NOMO-1 treated with DMSO at 0.1 percent for 48 hours (cell line): ENCODE measurements at regions not wholly inside any gene's neighbourhood (a gene's known extent, or its start where the extent isn't known, plus 50 kb on each side); places are given as distances from the start of the nearest gene placed in this dataset.

Experiments
- DNase-seq: peaks from one replicate; lab custom pipeline; 2025; ENCODE audit not compliant: unreplicated experiment; lab: John Stamatoyannopoulos, UW

DNA sequence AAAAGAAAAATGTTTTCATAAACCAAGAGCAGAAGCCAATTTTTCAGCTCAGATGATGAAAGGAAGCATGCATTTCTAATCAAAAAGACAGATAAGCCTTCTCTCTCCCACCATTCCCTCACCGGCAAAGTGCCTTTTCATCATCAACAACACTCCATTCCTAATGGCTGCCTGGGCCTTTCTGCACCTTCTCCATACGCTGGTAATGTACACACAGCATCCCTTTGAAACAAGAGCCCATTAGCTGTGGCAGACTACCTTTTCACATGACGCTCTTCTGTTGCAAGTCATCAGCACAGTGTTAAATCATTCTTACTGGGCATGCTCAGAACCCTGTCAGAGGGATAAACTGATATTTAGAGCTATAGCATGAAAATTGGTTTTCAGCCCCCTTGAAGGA, 408.9 kb downstream of the MEIS1 start:
- DNase-seq: no peak

DNA sequence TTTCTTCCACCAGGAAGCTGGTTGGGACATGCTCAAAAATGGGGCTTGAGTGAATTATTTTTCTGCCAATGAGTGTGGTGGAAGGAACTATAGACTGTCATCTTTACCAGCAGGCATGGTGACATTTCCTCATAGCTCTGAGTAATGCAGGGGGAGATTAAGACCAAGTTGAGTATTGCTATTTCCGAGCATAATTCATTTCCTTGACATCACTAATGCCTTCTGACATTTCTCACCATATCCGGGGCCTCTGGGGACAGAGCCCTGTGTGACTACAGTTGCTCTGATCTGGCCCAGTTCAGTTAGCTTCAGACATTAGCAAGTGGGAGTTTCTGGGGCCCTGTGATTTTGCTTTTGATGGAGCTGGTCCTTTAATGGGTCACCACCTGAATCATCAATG, 410.4 kb downstream of the MEIS1 start:
- DNase-seq: no peak

DNA sequence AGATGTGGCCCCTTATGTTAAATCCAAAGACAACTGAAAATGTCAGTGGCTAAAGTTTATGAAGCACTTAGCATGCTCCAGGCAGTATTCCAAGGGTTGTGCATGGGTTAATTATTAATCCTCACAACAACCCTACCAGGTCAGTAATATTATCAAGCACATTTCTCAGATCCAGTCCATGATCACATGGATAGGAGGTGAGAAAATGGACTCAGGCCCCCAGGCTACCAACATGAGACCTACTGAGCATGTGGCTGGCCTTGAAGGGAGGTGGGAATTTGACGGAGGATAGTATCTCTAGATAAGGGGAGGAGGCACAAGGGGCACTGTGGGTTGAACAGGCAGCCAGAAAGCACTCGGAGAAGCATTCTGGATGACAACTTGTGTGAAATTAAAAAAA, 412.0 kb downstream of the MEIS1 start:
- DNase-seq: no peak

DNA sequence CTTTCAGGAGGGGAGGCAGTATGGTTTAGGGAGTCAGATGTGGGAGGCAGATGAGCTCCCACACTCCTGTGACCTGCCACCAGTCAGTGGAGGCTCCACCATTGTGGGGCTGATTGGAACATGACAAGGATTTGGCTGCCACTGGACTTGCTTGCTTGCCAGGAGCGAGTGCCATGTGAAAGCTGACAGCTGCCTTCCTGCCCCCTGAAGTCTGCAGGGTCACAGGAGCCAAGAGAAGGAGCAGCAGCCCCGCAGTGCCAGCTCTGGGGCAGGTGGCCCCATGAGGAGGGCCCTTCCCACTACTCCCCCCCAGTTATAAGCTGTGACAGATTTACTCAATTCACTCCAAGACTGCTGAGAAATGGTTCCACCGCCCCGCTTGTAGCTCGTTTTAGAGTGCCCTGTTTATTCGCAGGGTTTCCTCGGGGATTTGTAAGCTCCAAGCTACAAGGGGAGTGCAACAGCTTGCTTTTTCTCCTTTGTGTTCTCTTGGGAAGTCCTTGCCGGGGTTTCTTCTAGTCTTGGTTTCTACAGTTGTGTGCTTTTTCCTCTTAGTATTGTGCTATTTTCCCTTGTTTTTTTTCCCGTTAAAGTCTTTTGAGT, 414.3 kb downstream of the MEIS1 start:
- DNase-seq: no peak

DNA sequence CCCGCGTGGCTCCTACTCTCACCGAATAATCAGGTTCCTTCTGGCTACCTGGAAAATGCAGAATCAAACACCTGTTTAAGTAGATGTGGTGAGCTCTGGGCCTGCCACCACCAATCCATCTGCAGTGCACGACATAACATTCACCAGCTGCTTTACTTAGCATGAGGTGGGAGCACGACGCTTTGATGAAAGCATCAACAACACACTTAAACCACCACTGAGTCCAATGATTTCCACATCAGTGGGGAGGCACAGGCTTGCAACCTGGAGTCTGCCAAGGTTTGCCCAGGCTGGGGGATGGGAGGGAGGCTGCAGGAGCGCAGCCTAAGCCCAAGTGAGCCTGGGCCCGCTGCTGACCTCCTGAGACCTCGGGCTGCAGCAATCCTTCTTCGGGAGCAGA, 415.5 kb downstream of the MEIS1 start:
- no peak for DNase-seq

DNA sequence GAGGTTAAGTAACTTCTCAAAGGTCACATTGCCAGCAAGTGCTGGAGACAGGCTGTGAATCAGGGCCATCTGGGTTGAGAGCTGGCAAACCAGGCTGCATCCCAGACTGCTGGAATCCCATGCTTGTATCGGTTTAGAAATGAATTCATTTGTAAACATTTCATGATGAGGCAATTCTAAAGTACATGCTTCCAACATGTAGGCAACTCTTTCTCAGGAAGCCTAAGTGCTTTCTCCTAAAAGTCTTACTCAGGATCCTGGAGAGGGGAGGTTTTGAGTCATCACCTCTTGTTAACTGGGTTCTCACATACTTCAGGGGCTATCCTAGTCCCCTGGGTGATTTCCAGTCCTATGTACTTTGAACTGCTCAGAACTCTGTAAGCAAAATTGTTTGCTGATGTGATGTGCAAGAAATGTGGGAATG, 416.5 kb downstream of the MEIS1 start:
- no peak for DNase-seq

DNA sequence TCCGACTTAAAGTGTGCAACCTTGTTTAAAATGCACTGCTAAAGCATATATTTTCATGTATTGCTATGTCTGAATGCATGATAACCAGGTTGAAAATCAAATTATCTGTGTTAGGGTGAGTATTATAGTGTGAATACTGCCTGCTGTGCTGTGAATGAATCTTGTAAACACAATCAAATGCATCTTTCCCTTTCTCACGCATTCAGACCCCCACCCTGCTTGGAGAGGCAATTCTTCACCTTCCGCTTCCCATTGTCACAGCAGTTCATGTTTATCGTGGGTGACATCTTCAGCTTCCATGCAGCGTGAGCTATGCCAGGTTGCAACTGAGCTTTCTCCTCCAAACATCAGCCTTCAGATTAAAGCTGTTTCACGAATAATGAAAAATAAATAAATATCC, 418.0 kb downstream of the MEIS1 start:
- no peak for DNase-seq

- no peak for DNase-seq
Observed at GRCh38 chr2:66853585-66853984, 418.7 kb downstream of the MEIS1 start.

GRCh38 chr2:66854298-66854697, 419.4 kb downstream of the MEIS1 start:
- no peak for DNase-seq

GRCh38 chr2:66862885-66863650, 428.1 kb downstream of the MEIS1 start:
- DNase-seq: no peak

- DNase-seq: no peak
Observed at GRCh38 chr2:66865161-66865560, 430.2 kb downstream of the MEIS1 start.

- no peak for DNase-seq
Observed at GRCh38 chr2:66866331-66867062, 431.6 kb downstream of the MEIS1 start.

DNA sequence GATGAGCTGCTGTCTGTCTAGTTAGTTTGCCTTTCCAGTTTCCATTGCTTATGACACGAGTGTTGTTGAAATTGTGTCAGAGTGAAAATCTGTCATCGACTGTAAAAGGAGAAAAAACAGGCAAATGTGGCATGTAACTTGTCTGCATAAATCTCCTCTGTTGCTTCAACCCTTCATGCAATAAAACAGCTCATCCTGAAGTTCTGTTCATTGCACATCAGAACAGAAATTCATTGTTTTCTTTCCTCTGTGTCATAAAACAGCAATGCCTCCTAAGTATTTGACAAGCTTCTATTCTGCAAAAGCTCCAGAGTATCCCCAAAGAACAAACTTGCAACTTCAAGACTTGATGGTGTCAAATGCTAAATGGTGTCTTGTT, 432.1 kb downstream of the MEIS1 start:
- no peak for DNase-seq

- peak; percentile 38 for DNase-seq
Observed at GRCh38 chr2:66869076-66869475, 434.2 kb downstream of the MEIS1 start.

DNA sequence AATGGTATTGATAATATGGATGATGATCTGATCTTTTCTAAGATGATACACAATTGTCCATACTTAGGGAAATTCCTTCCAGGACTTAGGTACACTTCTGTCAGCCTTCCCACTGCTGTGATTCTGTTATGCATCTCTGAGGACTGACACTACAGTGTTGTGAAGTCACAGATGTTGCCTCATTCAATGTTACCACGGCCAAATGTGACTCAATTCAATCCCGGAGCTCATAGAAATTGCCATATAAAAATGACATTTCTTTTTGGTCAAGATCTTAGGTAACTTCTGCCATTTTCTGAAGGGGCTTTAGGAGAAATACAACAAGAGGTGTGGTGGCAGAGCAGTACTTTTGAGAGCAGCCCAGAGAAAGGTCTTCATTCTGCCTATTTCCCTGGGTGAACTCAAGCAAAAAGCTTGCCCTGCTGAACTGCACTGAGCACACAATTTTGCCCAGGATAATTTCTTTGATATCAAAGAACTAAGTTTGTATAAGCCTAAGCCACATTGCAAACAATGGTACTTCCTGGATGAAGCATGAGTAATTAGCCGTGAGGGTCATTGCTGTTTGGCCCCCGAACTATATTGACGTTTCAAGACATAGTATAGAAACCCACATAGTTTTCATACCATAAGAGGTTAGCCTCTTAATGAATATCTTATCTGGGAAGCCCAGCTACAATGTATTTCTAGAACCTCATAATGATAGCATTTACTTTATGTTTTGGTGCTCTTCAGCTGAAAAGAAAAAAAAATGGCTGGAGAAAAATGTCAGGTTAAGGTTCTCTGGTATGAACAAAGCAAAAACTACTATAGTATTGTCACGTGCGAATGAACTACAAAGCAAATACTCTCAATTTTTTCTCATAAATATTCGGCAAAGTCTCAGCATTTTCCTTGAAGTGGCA, 437.4 kb downstream of the MEIS1 start:
- DNase-seq: no peak

DNA sequence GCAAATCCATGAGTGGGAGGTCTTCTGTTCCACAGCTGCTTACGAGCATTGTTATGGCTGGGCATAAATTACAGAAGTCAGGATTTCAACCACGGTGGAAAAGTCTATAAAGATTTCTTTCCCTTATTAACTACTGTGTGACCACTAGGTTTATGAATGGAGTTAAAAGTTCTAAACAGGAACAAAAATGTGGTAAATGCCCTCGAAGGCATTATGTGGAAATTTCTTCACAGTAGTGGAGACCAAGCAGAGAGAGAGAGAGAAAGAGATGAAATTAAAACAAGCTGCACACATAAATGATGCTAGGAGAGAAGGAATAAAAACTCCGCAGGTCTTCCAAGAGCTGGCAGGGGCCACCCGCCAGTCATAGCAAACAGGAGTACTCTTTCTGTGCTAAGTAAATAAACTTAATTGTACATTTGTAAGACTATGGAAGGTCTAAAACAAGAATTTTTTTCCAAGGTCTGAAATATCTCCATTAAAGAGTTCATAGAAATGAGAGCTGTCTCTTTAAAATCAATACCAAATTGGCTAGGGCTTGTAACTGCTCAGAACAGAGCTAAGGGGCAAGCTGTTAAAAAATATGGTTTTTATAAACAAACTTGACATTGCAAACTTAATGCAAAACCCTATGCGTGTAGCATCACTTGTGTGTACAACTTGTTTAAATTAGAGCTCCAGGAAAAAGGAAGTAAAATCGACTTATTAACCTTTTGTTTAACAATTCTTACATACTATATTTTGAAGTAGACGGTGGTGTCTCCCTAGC, 438.2 kb downstream of the MEIS1 start:
- peak; percentile 22 for DNase-seq

- DNase-seq: no peak
Observed at GRCh38 chr2:66874411-66874810, 439.5 kb downstream of the MEIS1 start.

DNA sequence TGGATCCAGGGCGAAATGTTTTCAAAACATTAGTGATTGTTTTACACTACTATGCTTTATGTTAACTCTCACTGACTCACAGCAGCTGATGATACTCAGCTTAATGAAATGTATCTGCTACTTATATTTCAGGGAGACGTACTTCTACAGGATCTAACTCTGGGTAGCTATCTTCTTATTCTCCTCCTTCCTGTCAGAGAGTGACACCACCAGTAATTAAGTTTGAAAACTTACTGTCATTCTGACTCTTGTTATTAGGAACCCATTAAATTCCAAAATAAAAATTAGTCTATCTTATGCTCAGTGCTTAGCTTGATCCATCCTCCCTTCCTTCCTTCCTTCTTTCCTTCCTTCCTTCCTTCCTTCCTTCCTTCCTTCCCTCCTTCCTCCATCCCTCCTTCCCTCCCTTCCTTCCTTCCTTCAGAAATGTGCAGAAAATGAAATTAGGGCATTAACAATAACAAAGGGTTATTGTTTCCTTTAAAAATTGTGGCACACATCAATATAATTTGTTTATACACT, 441.1 kb downstream of the MEIS1 start:
- DNase-seq: no peak

- no peak for DNase-seq
Observed at GRCh38 chr2:66885775-66886383, 451.0 kb downstream of the MEIS1 start.

DNA sequence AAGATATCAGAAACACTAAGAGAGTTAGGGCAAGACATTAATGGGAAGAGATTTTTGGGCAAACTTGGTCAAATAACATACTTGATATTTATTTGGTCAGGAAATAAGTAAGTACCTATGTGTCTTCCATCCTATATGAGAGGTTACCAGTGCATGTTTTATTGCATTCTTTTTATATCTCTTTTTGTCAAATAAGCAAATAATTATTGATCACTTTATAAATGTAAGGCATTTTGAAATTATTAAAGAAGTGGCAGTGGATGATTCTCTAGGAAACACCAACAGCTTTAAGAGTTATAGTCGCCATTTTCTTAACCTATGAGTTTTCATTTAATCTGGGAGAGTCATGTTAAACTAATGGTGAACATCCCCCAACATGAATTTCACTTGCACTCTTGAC, 453.3 kb downstream of the MEIS1 start:
- no peak for DNase-seq
